K562 (cell line): ENCODE measurements at regions not wholly inside any gene's neighbourhood (a gene's known extent, or its start where the extent isn't known, plus 50 kb on each side); places are given as distances from the start of the nearest gene placed in this dataset.

Experiments
- ATAC-seq: fragments of 200-7000 bp; cut with Tn5 transposase; 3 replicates; pipeline ENCODE4 v1.9.1; 2020; ENCODE audit warnings: moderate library complexity
- BruUV-seq: library from RNA; stranded (reverse); fragments of 400-500 nt; replicated peaks from 2 replicates; lab custom pipeline; 2021; lab: Mats Ljungman, UMichigan
- CTCF ChIA-PET: fragments of 300-600 bp; formaldehyde crosslinking; extraction: SDS; loops from one replicate; lab custom pipeline; 2021; ENCODE audit warnings: low intra/inter-chr PET ratio; lab: Yijun Ruan, JAX
- POLR2A ChIA-PET: fragments of 300-600, 350-650 bp; sonication (Branson Sonifier 250); formaldehyde crosslinking; extraction: SDS; loops from one replicate; lab custom pipeline; 2021; ENCODE audit warnings: antibody characterized with exemption, inconsistent platforms; lab: Yijun Ruan, JAX
- DNase-seq, 4 experiments: peaks; one replicate each; pipeline versions ENCODE4 v3.0.0 to v3.0.0-alpha.2; 2011 to 2018; ENCODE audit warnings: low spot score in 3 of 4, mixed read lengths in 3 of 4; ENCODE audit errors: extremely low read depth in 1 of 4
- FAIRE-seq: peaks from 2 replicates; lab custom pipeline; 2011; peaks lifted over from hg19 to GRCh38; lab: Jason Lieb, UNC
- H2AFZ ChIP-seq: 2 replicates; pipeline ENCODE4 v1.6.0; 2011; ENCODE audit warnings: low read depth, low read length, control low read depth, inconsistent platforms
- H3K27ac ChIP-seq: fragments of 200-600 bp; 3 replicates; pipeline ENCODE4 v1.8.0; 2011; ENCODE audit warnings: low read depth, mild to moderate bottlenecking, control low read depth, inconsistent platforms, low read length, moderate library complexity, mixed read lengths; ENCODE audit errors: extremely low read depth
- H3K27me3 ChIP-seq, 2 experiments: fragments of 300-600 bp in 1 of 2; 2 replicates in 1 of 2; 3 replicates in 1 of 2; pipeline versions ENCODE4 v1.6.0 to v1.8.0; 2011; ENCODE audit warnings: inconsistent platforms in 2 of 2, low read length in 2 of 2, mild to moderate bottlenecking in 1 of 2, mixed read lengths in 1 of 2, moderate library complexity in 1 of 2; ENCODE audit not compliant: control insufficient read depth in 2 of 2, insufficient read depth in 2 of 2
- H3K36me3 ChIP-seq: fragments of 300-600 bp; 3 replicates; pipeline ENCODE4 v1.8.0; 2011; ENCODE audit warnings: mild to moderate bottlenecking, low read length, inconsistent platforms; ENCODE audit not compliant: control insufficient read depth, insufficient read depth
- H3K4me1 ChIP-seq, 2 experiments: fragments of 200-600 bp in 1 of 2; replicated peaks in 1 of 2; 2 replicates in 1 of 2; 3 replicates in 1 of 2; pipeline versions ENCODE4 v1.5.1 to v1.8.0; 2011; ENCODE audit warnings: inconsistent platforms in 2 of 2, low read length in 2 of 2, mild to moderate bottlenecking in 1 of 2, mixed read lengths in 1 of 2, moderate library complexity in 1 of 2; ENCODE audit not compliant: control insufficient read depth in 2 of 2, insufficient read depth in 2 of 2
- H3K4me2 ChIP-seq: 2 replicates; pipeline ENCODE4 v1.6.1; 2011; ENCODE audit warnings: low read length, control low read depth, inconsistent platforms, mixed read lengths; ENCODE audit not compliant: insufficient read depth
- H3K4me3 ChIP-seq: fragments of 200-600 bp; sonication (generic), shearing (Covaris generic); 2 replicates; pipeline ENCODE4 v1.5.1; 2016; ENCODE audit warnings: control low read depth, inconsistent platforms
- H3K79me2 ChIP-seq: fragments of 200-600 bp; 3 replicates; pipeline ENCODE4 v1.8.0; 2011; ENCODE audit warnings: low read length, inconsistent platforms; ENCODE audit not compliant: control insufficient read depth, insufficient read depth
- H3K9ac ChIP-seq, 2 experiments: 2 replicates each; pipeline versions ENCODE4 v1.6.0 to v1.6.1; 2011; ENCODE audit warnings: low read depth in 2 of 2, low read length in 2 of 2, control low read depth in 1 of 2, inconsistent platforms in 1 of 2, mild to moderate bottlenecking in 1 of 2, mixed read lengths in 1 of 2; ENCODE audit not compliant: insufficient read depth in 1 of 2
- H3K9me1 ChIP-seq: one replicate; pipeline ENCODE4 v1.6.0; 2011; ENCODE audit warnings: inconsistent platforms, mild to moderate bottlenecking, low read length, moderate library complexity; ENCODE audit not compliant: control insufficient read depth, insufficient read depth
- H3K9me3 ChIP-seq: replicated peaks from 2 replicates; pipeline ENCODE4 v1.5.1; 2011; ENCODE audit warnings: low read depth, low read length, inconsistent platforms; ENCODE audit not compliant: control insufficient read depth, insufficient read depth
- H4K20me1 ChIP-seq: replicated peaks from 2 replicates; pipeline ENCODE4 v1.6.1; 2011; ENCODE audit warnings: low read length, inconsistent platforms, mixed read lengths; ENCODE audit not compliant: control insufficient read depth, insufficient read depth
- ATF3 ChIP-seq, 2 experiments: fragments of 450-650 bp in 1 of 2; sonication (generic) in 1 of 2; formaldehyde crosslinking in 1 of 2; IDR thresholded peaks in 1 of 2; conservative IDR thresholded peaks in 1 of 2; 2 replicates each; pipeline versions ENCODE4 v1.6.1 to v1.8.1; 2016 to 2023; ENCODE audit warnings: mild to moderate bottlenecking in 2 of 2, moderate library complexity in 2 of 2, inconsistent platforms in 1 of 2, missing genetic modification reagents in 1 of 2
- BMI1 ChIP-seq: fragments of 150-350 bp; IDR thresholded peaks from 2 replicates; pipeline ENCODE4 v1.6.1; 2014; ENCODE audit warnings: low read length
- CHD1 ChIP-seq: fragments of 200-600 bp; sonication (generic); IDR thresholded peaks from one replicate; pipeline ENCODE4 v1.6.1; 2012; ENCODE audit warnings: mild to moderate bottlenecking, moderate library complexity, low read length, inconsistent platforms
- HCFC1 ChIP-seq: IDR thresholded peaks from 2 replicates; pipeline ENCODE4 v1.6.1; 2012; ENCODE audit warnings: low read depth, low read length, improper control_type of control experiment
- SAFB ChIP-seq: fragments of 200-400 bp; formaldehyde crosslinking; IDR thresholded peaks from 2 replicates; pipeline ENCODE4 v1.6.1; 2017; ENCODE audit warnings: low read depth, low read length, borderline replicate concordance
- TAL1 ChIP-seq: fragments of 450-650 bp; IDR thresholded peaks from 2 replicates; pipeline ENCODE4 v1.6.1; 2016; ENCODE audit warnings: mild to moderate bottlenecking
- THRB ChIP-seq: fragments of 450-650 bp; formaldehyde crosslinking; conservative IDR thresholded peaks from 2 replicates; pipeline ENCODE4 v1.4.0; 2022; ENCODE audit warnings: mild to moderate bottlenecking, missing genetic modification characterization
- WGBS: fragments of 100-300 bp; shearing (Covaris generic); methylation state at CpG from one replicate; pipeline ENCODE4 v1.1.6; 2016; ENCODE audit warnings: low coverage, mixed read lengths; ENCODE audit not compliant: insufficient coverage; ENCODE audit errors: missing lambda C conversion rate; 5-methylcytosine and 5-hydroxymethylcytosine counted together
- in situ Hi-C: fragments of 300-500 bp; cut with MboI; formaldehyde crosslinking; loops from 4 replicates; pipeline ENCODE4 v1.15.0; 2018; ENCODE audit warnings: inconsistent platforms, mixed read lengths
- intact Hi-C: fragments of 100-400 bp; cut with micrococcal nuclease; formaldehyde crosslinking; loops from 2 replicates; pipeline ENCODE4 v1.14.2; 2022

DNA sequence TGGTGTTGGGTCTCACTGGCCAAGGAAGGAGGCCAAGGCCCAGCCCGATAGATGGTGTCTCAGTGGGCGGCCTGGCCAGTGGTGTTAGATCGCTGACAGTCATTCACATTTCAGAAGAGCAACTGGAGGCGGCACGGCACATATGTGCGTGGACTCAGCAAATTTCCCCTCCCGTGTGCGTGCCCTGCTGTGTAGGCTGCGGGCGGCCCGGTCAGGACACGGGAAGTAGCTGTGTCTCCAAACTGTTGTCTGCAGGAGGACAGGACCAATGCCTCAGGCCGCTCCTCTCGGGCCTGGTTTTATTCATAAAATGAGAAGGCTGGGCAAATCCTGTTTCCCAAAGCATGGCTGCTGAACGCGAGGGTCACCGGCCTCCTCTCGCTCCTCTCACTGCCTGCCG is 711.7 kb downstream of the BRD1 start:
- Histone ChIP-seq H3K4me2 (no peak overlapping the region), H3K9me3 (no peaks in the 10 kb centered on the region), H3K4me1 (no peaks in the 10 kb centered on the region), H2AFZ (no peak overlapping the region), H3K27me3 (peaks cover 4 to 43% of the 10 kb centered on the region in 2 experiments; a peak in 4 of 5 replicates), H3K27ac (no peak overlapping the region), H3K4me3 (no peak overlapping the region), H3K36me3 (no peaks in the 10 kb centered on the region), H4K20me1 (no peaks in the 10 kb centered on the region), H3K9ac (no peak overlapping the region), H3K9me1 (no peaks in the 10 kb centered on the region), H3K79me2 (no peaks in the 10 kb centered on the region)
- no peak for ATAC-seq
- CTCF ChIA-PET, result no interaction called here
- no peak for TF ChIP-seq TAL1
- TF ChIP-seq SAFB, result no peak
- no peak for TF ChIP-seq HCFC1
- TF ChIP-seq THRB (CRISPR knock-in tag), result no peak
- TF ChIP-seq BMI1, result no peak
- WGBS, result 0% methylated on average over 18 of the region's 19 CpGs
- in situ Hi-C loops (no loop called here), intact Hi-C loops (no loop called here)
- POLR2A ChIA-PET, result no interaction called here
- no TSS peak for BruUV-seq
- FAIRE-seq, result no peak
- no peak for DNase-seq

DNA sequence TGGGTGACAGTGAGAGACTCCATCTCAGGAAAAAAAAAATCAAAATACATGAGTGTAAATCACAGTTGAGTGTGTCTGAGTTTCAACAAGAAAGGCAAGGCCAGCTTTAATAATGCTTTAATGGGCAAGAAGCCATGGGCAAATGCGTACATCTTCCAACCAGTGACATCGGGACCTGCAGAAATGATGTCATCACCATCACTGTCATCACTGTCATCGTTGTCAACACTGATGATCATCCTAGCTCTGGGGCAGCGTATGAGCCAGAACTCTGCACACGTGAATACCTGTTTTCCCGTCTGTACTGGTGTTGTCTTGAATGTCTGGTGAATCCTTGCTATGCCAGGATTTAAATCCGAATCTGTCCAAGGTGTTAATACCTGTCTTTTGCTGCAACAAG is 712.5 kb downstream of the BRD1 start:
- no TSS peak for BruUV-seq
- in situ Hi-C loops, result no loop called here
- no peak overlapping the region for H3K4me3 ChIP-seq
- 0% methylated on average over 7 of the region's 7 CpGs for WGBS
- no peak overlapping the region for H2AFZ ChIP-seq
- no peaks in the 10 kb centered on the region for H3K36me3 ChIP-seq
- H4K20me1 ChIP-seq, result no peaks in the 10 kb centered on the region
- ATAC-seq (no peak), DNase-seq (no peak), FAIRE-seq (no peak)
- POLR2A ChIA-PET, result no interaction called here
- TF ChIP-seq CHD1 (no peak), ATF3 (IDR thresholded peaks at IDR 0.05) (peak; percentile 39; the same call in 1 of the 2 replicates), ATF3 (CRISPR knock-in tag; conservative IDR thresholded peaks at IDR 0.05) (no peak)
- H3K9me3 ChIP-seq, result no peaks in the 10 kb centered on the region
- H3K4me2 ChIP-seq, result no peak overlapping the region
- CTCF ChIA-PET, result no interaction called here
- H3K9ac ChIP-seq, result no peak overlapping the region
- H3K9me1 ChIP-seq, result no peaks in the 10 kb centered on the region
- intact Hi-C loops, result no loop called here
- H3K4me1 ChIP-seq, result no peaks in the 10 kb centered on the region
- H3K27me3 ChIP-seq, result peaks cover 4 to 43% of the 10 kb centered on the region in 2 experiments; a peak in 4 of 5 replicates
- no peak overlapping the region for H3K27ac ChIP-seq
- no peaks in the 10 kb centered on the region for H3K79me2 ChIP-seq
